ENCODE measurements at regions not wholly inside any gene's neighbourhood (a gene's known extent, or its start where the extent isn't known, plus 50 kb on each side); places are given as distances from the start of the nearest gene placed in this dataset.
"Not testable (repeated sequence)": the region's sequence is repeated elsewhere in the genome, so short reads cannot be mapped to it uniquely, and the experiment has no call there.

- not testable (repeated sequence) for TF ChIP-seq CTCF, POLR2A (IDR thresholded peaks at IDR 0.05)
These were observed 90.6 kb upstream of the CLNK start for GRCh38 chr4:10775132-10775531.

Measured in adrenal gland (tissue), 5 donors.